ENCODE measurements at regions not wholly inside any gene's neighbourhood (a gene's known extent, or its start where the extent isn't known, plus 50 kb on each side); places are given as distances from the start of the nearest gene placed in this dataset.

DNA sequence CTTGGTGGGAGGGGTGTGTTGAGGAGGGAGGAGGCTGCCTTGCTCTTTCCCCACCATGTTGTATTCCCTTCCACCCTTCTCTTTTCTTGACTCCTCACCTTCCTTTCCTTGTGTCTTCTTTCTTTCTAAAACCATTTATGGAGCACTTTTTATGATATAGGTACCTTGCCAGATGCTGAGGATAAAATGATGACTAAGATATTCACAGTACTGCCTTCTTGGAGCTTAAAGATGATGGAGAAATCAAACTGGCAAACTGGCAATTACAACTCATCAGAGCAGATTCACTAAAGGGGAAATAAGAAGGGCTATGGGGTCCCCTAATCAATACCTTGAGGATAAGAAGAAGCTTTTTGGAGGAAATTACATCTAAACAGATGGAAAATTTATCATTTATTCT, 273.2 kb upstream of the MEF2C start:
- DNase-seq, result no peak
- Histone ChIP-seq H3K9me3 (peaks cover 0 to 9% (median 0%) of the 10 kb centered on the region in 8 donors), H3K27me3 (replicated peaks in 1 of 7) (no peaks in the 10 kb centered on the region), H3K36me3 (no peaks in the 10 kb centered on the region), H3K27ac (no peak overlapping the region), H3K4me1 (no peaks in the 10 kb centered on the region), H3K4me3 (no peak overlapping the region)
- intact Hi-C loops (cut with DNase I; ENCODE audit: low total_unique reads), result no loop called here
- no peak for TF ChIP-seq POLR2AphosphoS5 (IDR thresholded peaks at IDR 0.05)
- TF ChIP-seq CTCF (IDR thresholded peaks at IDR 0.05 in 8 of 11, conservative IDR thresholded peaks at IDR 0.05 in 3 of 11), result no peak
- TF ChIP-seq POLR2A (IDR thresholded peaks at IDR 0.05), result no peak

GRCh38 chr5:89147031-89147430, 264.0 kb upstream of the MEF2C start:
- 85 to 100% (median 98%) methylated on average over 1 of the region's 1 CpG for WGBS, 5 donors
- Histone ChIP-seq H3K9me3 (peaks cover 0 to 2% (median 0%) of the 10 kb centered on the region in 8 donors), H3K27ac (no peak overlapping the region), H3K36me3 (no peaks in the 10 kb centered on the region), H3K4me1 (no peaks in the 10 kb centered on the region), H3K4me3 (no peak overlapping the region), H3K27me3 (replicated peaks in 1 of 7) (no peaks in the 10 kb centered on the region)
- intact Hi-C loops (cut with DNase I; ENCODE audit: low total_unique reads), result no loop called here
- DNase-seq, result no peak
- TF ChIP-seq POLR2A (IDR thresholded peaks at IDR 0.05) (no peak), POLR2AphosphoS5 (IDR thresholded peaks at IDR 0.05) (no peak), CTCF (IDR thresholded peaks at IDR 0.05 in 8 of 11, conservative IDR thresholded peaks at IDR 0.05 in 3 of 11) (no peak)

GRCh38 chr5:89137148-89137547, 254.2 kb upstream of the MEF2C start:
- no peak overlapping the region for H3K27ac ChIP-seq
- TF ChIP-seq POLR2AphosphoS5 (IDR thresholded peaks at IDR 0.05) (no peak), POLR2A (IDR thresholded peaks at IDR 0.05) (no peak), CTCF (IDR thresholded peaks at IDR 0.05 in 8 of 11, conservative IDR thresholded peaks at IDR 0.05 in 3 of 11) (no peak)
- intact Hi-C loops (cut with DNase I; ENCODE audit: low total_unique reads), result no loop called here
- H3K36me3 ChIP-seq, result no peaks in the 10 kb centered on the region
- no peak for DNase-seq
- no peak overlapping the region for H3K4me3 ChIP-seq
- H3K4me1 ChIP-seq, result no peaks in the 10 kb centered on the region
- peaks cover 0 to 4% (median 0%) of the 10 kb centered on the region in 8 donors for H3K9me3 ChIP-seq
- no peaks in the 10 kb centered on the region for H3K27me3 ChIP-seq (replicated peaks in 1 of 7)
- WGBS, 5 donors, result 86 to 98% (median 91%) methylated on average over 1 of the region's 1 CpG

- intact Hi-C loops (cut with DNase I; ENCODE audit: low total_unique reads), result no loop called here
- Histone ChIP-seq H3K9me3 (peaks cover 0 to under 1% (median 0%) of the 10 kb centered on the region in 8 donors), H3K36me3 (no peaks in the 10 kb centered on the region), H3K27me3 (replicated peaks in 1 of 7) (no peaks in the 10 kb centered on the region), H3K4me1 (no peaks in the 10 kb centered on the region), H3K4me3 (no peak overlapping the region), H3K27ac (no peak overlapping the region)
- no peak for DNase-seq
- 80 to 90% (median 85%) methylated on average over 1 of the region's 1 CpG for WGBS, 5 donors
- TF ChIP-seq CTCF (IDR thresholded peaks at IDR 0.05 in 8 of 11, conservative IDR thresholded peaks at IDR 0.05 in 3 of 11) (no peak), POLR2A (IDR thresholded peaks at IDR 0.05) (no peak), POLR2AphosphoS5 (IDR thresholded peaks at IDR 0.05) (no peak)
Measured at GRCh38 chr5:89133975-89134374, 251.0 kb upstream of the MEF2C start.

Measured in spleen (tissue), 11 donors.